ENCODE measurements at regions not wholly inside any gene's neighbourhood (a gene's known extent, or its start where the extent isn't known, plus 50 kb on each side); places are given as distances from the start of the nearest gene placed in this dataset.

GRCh38 chr2:129285012-129285411 is 694.5 kb upstream of the RAB6C start:
- no peak for DNase-seq (ENCODE audit: low read depth)
- TF ChIP-seq, protein P1, sequence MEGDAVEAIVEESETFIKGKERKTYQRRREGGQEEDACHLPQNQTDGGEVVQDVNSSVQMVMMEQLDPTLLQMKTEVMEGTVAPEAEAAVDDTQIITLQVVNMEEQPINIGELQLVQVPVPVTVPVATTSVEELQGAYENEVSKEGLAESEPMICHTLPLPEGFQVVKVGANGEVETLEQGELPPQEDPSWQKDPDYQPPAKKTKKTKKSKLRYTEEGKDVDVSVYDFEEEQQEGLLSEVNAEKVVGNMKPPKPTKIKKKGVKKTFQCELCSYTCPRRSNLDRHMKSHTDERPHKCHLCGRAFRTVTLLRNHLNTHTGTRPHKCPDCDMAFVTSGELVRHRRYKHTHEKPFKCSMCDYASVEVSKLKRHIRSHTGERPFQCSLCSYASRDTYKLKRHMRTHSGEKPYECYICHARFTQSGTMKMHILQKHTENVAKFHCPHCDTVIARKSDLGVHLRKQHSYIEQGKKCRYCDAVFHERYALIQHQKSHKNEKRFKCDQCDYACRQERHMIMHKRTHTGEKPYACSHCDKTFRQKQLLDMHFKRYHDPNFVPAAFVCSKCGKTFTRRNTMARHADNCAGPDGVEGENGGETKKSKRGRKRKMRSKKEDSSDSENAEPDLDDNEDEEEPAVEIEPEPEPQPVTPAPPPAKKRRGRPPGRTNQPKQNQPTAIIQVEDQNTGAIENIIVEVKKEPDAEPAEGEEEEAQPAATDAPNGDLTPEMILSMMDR (IDR thresholded peaks at IDR 0.05; ENCODE audit: control insufficient read depth, insufficient read depth, low read depth, low read length, missing control alignments) = no peak
- H3K4me3 ChIP-seq (ENCODE audit: control insufficient read depth, low read depth, low read length) = no peak overlapping the region

DNA sequence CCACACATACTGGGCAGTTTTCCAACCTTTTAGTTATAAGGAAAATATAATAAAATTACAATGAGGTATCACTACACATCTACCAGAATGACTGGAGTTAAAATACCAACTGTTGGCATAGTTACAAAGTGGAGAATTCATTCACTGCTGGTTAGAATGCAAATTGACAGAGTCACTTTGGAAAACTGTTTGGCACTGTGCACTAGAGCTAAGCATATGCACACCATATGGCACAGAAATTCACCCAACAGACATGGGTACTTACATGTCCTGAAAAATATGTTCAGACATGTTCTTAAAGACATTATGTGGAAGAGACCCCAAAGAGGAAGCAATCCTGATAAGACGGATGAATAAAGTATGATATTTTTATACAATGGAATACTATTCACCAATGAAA is 686.1 kb upstream of the RAB6C start:
- no peak for DNase-seq (ENCODE audit: low read depth)
- TF ChIP-seq, protein P1 (IDR thresholded peaks at IDR 0.05; ENCODE audit: control insufficient read depth, insufficient read depth, low read depth, low read length, missing control alignments) = no peak
- no peak overlapping the region for H3K4me3 ChIP-seq (ENCODE audit: control insufficient read depth, low read depth, low read length)

- TF ChIP-seq, protein P1 (IDR thresholded peaks at IDR 0.05; ENCODE audit: control insufficient read depth, insufficient read depth, low read depth, low read length, missing control alignments) = no peak
- no peak overlapping the region for H3K4me3 ChIP-seq (ENCODE audit: control insufficient read depth, low read depth, low read length)
- DNase-seq (ENCODE audit: low read depth) = no peak
Observed at GRCh38 chr2:129296396-129296795, 683.1 kb upstream of the RAB6C start.

DNA sequence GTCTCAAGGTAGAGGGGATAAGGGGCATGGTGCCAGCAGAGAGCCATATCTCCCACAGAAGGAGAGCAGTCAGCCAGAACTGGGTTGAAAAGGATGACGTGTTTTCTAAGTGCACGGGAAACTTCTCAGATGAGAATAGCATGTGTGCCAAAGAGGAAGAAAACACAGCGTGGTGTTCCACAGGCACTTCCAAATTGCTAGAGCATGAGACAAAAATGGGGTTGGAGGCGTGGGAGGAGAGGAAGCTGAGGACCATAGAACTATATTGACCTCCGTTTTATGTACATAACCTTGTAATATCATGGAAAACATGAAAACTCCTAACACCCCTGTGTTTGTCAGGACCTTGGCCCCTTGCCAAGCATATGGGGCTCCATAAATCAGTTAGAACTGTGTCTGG is 682.7 kb upstream of the RAB6C start:
- no peak overlapping the region for H3K4me3 ChIP-seq (ENCODE audit: control insufficient read depth, low read depth, low read length)
- TF ChIP-seq, protein P1 (IDR thresholded peaks at IDR 0.05; ENCODE audit: control insufficient read depth, insufficient read depth, low read depth, low read length, missing control alignments) = no peak
- no peak for DNase-seq (ENCODE audit: low read depth)

- TF ChIP-seq, protein P1 (IDR thresholded peaks at IDR 0.05; ENCODE audit: control insufficient read depth, insufficient read depth, low read depth, low read length, missing control alignments) = no peak
- no peak overlapping the region for H3K4me3 ChIP-seq (ENCODE audit: control insufficient read depth, low read depth, low read length)
- no peak for DNase-seq (ENCODE audit: low read depth)
Observed at GRCh38 chr2:129297430-129297829, 682.0 kb upstream of the RAB6C start.

DNA sequence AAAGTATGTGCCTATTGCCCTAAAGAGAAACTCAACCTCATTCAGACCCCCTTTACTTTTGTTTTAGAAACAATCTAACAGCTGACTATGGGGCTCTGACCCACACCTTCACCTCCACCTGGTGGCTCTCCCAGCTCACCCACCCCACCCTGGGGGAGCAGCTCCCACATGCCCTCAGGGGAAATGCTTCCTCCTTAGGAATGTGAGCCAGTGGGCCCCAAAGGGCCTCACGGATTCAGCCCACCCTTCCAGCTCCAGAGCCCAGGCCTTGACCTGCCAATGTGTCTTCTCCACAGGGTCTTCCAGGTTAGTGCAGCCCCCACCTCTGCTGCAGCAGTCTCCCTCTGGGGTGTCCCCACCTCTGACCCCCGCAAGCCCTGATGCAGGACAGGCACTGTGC is 680.1 kb upstream of the RAB6C start:
- no peak overlapping the region for H3K4me3 ChIP-seq (ENCODE audit: control insufficient read depth, low read depth, low read length)
- TF ChIP-seq, protein P1 (IDR thresholded peaks at IDR 0.05; ENCODE audit: control insufficient read depth, insufficient read depth, low read depth, low read length, missing control alignments) = no peak
- DNase-seq (ENCODE audit: low read depth) = no peak

DNA sequence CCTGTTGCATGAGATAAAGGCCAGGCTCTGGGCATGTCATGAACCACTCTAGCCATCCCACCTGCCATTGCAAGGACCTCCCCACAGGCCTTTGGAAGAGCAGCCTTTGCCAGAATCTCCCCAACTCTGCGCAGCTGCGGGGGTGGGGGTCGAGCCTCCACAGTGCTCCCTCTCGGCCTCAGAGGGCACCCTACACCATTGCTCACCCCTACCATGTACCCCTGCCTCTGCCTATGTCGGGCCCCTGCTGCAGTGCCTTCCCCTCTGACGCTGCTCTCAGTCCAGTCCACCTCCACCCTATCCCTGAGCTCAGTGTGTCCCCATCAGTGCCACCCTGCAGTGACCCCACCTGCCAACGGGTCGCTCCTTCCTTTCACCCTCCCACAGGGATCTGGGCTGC is 679.7 kb upstream of the RAB6C start:
- TF ChIP-seq, protein P1 (IDR thresholded peaks at IDR 0.05; ENCODE audit: control insufficient read depth, insufficient read depth, low read depth, low read length, missing control alignments) = no peak
- DNase-seq (ENCODE audit: low read depth) = no peak

More for the DNA sequence above, 679.7 kb upstream of the RAB6C start:
- H3K4me3 ChIP-seq (ENCODE audit: control insufficient read depth, low read depth, low read length) = no peak overlapping the region
